ENCODE measurements at regions not wholly inside any gene's neighbourhood (a gene's known extent, or its start where the extent isn't known, plus 50 kb on each side); places are given as distances from the start of the nearest gene placed in this dataset.

DNA sequence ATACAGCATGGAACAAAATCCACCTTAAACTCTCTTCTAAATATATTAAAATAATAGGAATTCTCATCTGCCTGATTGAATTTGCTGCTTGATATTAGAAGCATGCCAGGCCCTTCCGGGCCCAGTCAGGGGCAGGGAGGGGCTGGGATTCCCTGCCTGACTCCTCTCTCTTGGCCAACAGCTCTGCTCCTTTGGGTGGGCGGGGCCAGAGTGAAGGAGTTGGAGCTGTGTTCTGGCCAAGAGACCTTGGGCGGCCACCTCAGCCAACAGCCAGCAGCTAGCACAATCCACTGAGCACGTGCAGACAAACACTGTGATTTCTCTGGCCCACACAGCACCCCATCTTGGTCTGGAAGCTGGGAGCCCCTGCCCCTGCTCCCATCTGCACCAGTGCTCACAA is 140.3 kb downstream of the PJA1 start:
- DNase-seq, result no peak

DNA sequence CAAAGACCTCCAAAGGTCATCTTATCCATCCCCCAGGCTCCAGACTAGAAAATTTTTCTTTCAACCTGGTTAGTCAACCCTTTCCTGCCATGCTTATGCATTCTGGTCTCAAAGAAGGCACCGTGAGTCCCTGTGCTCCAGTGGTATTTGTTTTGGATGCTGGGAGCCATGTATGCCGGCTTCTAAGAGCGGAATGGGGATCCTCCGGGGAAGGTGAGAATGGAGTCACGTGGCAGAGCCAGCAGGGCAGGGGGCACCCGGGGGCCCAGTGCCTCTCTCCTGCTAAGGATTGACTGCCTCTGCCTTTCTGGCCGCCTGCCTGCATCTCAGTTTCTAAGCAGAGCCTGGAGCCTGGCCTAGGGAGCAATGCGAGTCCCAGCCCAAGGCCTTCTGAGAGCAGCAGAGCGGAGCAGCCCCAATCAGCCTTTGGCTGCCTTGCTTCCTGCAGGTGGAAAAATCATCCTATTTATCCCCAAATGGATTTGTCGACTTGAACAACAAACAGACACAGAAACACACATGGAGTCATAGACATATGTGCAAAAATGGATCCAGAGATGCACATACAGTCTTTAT is 141.0 kb downstream of the PJA1 start:
- no peak for DNase-seq

DNA sequence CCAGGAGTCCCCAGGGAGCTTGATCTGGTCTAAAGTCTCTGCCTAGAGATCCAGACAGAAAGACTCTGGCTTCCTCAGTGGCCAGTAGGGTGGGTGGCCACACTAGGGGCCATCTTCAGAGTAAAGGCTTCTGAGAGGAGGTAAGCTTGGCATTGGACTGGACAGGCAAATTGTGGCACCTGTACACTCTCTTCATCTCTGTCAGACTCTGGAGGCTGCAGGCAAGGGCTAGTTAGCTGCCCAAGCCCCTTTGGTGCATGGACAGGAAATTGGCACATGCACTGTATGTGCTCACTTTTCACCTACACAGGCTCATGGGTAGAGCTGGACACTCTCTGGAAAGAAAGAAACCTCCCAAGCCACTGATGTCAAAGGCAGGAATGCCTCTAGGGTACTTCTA is 142.8 kb downstream of the PJA1 start:
- no peak for DNase-seq

DNA sequence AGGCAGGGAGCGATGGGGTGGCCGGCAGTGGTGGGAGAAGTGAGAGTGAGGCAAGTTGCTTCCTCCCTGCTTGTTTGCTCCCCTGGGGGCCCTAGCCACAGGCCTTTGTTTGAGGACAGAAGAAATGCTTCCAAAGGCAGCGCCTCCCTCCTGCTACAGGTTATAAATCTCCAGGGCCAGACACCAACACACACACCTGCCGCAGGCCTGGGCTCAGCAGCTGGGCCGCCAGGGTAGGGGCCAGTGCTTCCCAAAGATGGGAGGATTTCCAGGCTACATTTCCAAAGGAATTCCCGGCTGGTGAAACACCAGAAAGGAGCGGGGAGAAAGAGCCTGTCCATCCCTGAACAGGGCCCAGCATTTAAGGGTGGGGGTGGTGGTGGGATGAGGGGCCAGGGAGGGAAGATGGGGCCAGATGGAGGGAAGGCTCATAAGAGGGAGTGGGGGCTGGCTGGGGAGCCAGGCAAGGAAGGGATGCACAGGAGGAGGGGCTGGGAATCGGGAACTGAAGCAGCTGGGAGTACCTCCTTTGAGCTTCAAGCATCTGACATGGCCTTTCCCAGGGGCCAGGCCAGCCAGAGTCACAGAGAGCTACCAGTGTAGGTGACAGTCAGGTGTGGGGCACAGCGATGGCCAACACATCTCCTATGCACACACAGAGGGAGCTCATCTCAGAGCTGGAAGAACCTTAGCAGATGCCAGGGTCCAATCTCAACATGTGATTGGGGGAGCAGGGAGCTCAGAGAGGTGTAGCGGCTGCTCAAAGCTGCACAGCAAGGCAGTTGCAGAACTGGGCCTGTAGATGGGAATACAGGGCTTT is 143.9 kb downstream of the PJA1 start:
- DNase-seq, result no peak

DNA sequence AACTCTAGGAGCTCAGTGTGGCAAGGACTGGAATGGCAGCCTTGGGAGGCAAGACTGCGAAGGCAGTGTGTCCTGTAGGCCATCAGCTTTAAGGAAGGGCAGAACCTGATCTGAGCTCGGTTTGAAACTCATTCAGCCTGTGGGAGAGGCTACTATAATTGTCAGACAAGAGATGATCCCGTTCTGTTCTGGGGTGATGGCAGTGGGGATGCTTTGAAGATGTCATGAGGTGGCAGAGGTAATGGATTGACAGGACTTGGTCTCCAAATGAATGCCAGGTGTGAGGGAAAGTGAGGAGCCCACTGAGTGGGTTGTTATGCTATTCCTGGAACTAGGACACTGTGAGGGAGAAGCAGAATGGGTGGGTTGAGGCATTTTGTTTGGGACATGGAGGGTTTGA is 144.9 kb downstream of the PJA1 start:
- no peak for DNase-seq

DNA sequence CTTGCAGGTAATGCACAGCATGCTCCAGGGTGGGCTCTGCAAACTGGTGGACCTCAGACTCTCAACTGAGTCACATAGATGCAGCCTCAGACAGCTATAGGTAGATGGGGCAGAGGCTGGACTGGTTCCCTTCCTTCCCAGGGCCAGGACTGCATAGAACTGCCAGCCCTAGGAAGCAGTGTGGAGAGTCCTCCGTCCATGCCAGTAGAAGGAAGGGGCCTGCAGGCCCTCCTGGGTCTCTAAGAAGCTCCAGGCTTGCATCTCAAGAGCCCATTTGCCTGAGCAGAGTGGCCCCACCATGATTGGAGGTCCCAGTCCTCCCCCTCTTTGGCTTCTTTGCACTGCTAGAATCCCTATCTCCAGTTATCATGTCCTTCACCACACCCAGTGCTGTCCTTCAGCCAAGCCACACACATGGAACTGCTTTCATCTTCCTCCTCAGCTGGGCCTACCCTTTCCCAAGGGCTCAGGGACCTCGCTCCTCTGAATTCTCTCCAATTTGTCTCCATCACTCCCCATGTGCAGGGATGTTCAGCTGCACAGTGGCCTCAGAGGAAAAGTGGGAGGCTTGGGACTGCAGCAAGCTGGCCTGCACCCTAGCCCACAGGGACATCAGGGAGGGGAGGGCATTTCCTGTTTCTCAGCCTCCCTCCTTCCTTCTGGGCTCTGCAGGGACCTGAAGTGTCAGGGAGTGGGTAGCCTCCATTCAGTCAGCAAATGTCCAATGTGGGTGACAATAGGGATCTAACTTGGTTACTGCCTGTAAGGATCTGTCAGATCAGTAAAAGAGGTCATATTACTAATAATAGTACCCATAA is 146.0 kb downstream of the PJA1 start:
- DNase-seq, result no peak

DNA sequence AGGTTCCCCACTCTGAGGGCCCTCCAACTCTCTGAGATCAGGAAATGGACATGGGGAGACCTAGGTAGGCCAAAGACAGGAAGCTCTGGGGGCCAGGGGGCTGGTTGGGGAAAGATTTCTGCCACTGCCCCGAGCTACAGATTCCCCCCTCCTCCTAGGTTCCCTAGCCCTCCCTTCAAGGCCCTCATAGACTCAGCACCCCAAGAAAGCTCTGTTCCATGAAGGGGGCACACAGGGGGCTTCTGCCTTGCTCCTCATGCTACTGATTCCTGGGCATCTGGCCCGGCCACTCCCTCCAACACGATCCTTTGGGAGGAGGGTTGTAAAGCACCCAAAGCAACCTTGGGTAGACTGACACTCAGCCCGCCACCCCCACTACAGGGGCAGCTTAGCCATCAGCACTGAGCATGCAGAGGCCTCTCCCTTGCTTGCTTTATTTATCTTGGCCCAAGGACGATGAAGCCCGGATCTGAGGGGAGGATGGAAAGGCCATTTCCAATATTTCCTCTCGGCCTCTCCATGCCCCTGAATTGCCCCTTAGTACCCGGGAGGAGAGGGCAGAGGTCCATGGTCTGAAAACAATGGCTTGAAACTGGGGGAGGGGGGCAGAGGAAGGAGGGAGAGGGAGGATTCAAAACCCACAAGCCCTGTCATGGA is 146.7 kb downstream of the PJA1 start:
- DNase-seq, result no peak

DNA sequence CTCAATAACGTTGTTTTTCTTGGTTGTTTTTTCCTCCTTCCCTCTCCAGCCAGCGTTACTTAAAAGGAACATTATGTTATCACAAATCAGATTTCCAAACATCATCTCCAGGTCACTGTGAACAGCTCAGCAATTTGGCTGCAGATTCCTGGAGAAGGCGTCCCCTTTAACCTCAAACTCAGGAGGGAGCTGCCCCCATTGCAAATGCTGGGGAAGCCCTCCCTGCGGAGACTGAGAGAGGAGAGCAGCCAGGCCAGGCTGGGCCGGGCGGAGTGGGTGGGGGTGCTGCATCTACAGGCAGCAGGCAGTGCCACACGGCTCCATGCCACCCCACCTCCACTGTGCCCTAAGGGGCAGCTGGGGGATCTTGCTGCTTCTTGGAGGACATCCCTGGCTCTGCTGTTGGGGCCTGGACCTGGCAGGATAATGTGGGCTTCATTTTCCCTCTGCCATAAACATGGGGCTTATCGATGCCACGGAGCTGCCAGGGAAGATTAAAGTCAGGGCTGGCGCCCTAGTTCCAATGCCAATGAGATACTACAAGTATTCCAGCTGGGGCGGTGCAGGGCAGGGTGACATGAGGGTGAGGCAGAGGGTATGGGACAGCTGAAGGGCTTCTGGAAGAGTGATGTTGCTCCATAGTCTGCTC is 148.8 kb downstream of the PJA1 start:
- DNase-seq, result no peak

DNA sequence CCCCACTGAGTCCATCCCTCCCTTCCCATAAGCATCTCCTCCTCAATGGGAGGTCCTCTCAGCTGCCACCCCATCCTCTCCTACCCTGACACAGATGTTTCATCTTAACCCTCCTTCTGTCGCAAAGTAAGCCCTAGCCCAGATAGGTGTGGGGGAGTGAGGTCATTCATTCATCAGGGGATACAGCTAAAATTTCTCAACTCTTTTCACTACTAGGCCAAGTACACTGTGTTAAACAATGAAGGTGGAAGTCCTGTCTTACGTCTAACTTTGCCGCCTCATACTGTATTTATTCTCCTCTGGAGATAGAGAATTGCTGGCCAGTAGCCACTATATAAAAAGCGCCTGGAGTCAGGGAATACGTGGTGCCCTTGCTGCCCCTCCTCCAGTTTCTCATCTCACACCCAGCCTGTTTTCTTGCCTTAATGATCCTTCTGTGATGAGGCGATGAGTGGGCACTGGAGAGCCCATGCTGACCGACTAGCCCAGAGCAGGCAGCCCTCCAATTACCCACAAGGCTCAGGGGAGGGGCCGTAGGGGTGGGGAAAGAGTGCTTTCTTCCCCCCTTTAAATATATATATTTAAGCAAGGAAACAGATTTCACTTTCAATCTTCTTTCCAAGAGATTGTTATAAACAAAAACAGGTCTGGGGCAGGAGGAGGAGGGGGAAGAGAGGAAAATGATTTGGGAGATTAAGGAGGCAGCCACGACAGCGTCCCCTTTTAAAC is 149.5 kb downstream of the PJA1 start:
- DNase-seq, result no peak

DNA sequence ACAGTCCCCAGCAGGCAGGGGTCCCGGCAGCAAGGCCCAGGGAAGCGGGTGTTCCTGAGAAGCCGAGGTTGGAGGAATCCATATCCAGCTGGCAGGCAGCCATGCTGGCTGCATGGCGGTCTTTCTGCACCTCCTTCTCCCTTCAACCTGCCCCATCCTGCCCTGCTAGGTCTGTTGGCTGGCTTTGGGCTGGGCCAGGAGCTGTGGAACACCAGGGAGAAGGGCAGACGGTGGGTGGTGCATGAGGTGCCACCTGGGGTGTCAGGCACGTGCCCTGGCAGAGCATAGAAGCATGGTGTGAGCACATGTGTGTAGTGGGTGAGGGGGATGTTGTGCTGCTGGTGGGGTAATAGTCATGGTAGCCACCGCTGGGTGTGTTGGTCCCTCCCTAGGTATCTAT is 150.1 kb downstream of the PJA1 start:
- DNase-seq, result no peak

DNA sequence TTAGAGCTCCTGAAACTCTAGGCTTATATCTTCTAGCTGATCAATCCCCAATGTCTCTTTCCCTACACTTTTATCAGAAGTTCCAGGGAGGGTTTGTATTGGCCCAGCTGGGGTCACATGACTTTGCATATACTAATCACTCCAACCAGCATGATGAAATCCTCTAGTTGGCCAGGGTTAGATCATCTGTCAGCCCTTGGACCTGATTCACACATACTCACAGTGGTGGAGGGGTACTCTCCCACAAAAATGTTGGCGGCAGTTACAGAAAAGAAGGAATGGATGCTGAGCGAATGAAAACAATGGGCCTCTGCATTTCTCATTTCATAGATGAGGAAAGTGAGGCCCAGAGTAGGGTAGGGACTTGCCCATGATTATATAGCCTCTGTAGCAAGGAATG is 151.1 kb downstream of the PJA1 start:
- no peak for DNase-seq

DNA sequence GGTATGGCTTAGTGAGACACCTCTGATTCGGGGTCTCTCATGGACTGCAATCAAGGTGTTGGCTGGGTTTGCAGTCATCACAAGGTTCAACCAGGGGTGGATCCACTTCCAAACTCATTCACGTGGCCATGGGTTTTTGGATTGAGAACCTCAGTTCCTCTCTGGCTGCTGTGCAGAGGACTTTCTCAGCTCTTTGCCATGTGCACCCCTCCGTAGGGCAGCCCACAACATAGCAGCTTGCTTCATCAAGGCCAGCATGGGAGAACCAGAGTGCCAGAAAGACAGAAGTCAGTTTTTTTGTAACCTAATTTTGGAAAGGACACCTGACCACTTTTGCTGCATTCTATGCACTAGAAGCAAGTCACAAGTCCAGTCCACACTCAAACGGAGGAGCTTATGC is 154.9 kb downstream of the PJA1 start:
- DNase-seq, result no peak

DNA sequence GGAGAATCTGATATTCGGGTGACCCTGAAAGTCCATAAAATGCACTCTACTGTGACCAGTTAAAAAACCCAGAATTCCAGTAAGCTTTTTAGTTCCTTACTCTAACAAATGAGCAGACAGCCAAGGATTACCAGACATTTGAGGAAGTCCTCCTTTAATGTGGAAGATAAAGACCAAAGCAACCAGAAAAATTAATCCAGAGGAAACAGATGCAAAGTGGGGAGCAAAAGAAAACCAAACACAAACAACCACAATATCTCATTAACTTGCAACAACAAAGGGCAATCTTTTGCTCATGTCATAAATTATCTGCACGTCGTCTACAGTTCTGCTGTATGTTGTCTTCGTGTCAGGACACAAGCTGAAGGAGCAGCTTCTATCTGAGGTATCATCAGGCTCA is 164.4 kb downstream of the PJA1 start:
- no peak for DNase-seq

DNA sequence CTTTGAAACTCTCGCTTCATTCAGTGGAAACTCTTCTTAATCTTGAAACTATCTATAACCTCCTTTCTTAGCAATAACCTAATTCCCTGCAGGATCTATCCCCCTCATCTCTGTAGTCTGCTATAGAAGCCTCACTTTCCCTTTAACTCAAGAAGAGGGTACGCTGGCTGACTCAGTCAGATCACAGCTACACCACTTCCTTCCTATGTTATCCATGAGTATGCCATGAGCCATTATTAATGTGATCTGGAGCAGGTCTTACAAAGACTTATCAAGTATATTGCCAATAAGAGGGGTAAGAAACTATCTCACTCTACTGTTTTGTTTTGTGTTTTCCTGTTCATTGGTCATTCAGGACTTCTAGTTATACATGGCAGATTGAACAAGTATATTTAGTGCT is 165.3 kb downstream of the PJA1 start:
- no peak for DNase-seq

DNA sequence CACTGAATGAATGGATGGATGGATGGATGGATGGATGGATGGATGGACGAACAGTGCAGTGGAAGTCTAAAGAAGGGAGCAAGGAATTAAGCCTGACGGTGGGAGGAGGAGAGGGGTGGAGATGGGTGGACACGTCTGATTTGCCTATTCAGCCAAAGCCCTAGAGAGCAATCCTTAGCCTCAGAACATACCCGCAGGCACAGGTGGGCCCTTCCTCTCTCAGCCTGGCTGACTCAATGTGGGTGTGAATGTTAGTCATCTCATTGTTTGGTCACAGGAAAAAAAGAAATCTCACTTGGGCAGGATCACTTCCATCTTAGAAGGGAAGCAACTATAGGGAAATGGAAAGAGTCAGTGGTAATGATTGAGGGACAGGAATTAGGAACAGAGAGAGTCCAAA is 165.9 kb downstream of the PJA1 start:
- DNase-seq, result no peak

DNA sequence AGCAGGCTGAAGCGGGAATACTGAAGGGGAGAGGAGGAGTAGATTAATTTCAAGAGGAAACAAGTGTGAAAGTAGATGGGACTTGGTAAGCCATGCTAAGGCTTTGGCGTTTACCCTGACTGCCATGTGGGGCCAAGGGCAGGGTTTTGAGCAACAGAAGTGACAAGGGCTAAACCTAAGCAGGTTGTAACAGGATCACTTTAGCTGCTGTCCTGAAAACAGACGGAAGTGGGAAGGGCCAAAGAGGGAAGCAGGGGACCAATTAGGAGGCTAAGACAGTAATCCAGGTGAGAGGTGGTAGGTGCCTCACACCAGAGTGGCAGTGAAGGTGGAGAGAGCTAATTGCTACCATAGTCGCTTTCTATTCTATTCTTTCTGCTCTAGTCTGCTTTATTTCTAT is 166.5 kb downstream of the PJA1 start:
- DNase-seq, result no peak

DNA sequence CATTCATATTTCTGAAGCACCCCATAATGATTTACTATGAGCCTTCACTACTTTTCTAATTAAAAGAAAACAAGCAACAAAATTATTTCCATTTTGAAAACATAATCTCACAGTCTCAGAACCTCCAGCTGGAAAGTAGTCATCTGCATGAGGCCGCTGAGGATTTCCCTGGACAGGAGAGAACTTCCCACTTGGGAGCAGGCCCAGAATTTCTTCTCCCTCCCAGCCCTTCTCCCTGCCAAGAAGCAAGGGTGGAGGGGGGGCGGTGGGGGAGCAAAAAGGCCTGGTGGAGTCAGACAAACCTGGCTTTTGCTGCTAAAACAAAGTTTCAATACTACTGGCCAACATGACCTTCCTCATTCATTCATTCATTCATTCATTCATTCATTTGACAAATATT is 167.3 kb downstream of the PJA1 start:
- no peak for DNase-seq

DNA sequence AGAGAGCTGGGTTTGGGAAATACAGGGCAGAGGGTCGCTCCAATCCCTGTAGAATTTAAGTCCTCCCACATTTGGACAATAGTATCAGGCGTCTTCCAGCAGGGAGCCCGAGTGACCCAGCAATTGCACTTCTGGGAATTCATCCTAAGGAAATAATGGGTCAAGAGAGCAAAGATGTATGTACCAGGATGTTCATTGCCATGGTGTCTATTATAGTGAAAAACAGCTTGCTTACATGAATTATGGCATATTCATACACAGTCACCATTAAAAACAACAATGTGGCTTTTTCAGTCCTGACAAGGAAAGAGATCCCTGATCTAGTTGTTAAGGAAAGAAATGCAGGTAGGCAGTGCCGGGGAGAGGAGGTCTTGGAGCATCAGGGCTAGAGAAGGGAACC is 167.7 kb downstream of the PJA1 start:
- no peak for DNase-seq

DNA sequence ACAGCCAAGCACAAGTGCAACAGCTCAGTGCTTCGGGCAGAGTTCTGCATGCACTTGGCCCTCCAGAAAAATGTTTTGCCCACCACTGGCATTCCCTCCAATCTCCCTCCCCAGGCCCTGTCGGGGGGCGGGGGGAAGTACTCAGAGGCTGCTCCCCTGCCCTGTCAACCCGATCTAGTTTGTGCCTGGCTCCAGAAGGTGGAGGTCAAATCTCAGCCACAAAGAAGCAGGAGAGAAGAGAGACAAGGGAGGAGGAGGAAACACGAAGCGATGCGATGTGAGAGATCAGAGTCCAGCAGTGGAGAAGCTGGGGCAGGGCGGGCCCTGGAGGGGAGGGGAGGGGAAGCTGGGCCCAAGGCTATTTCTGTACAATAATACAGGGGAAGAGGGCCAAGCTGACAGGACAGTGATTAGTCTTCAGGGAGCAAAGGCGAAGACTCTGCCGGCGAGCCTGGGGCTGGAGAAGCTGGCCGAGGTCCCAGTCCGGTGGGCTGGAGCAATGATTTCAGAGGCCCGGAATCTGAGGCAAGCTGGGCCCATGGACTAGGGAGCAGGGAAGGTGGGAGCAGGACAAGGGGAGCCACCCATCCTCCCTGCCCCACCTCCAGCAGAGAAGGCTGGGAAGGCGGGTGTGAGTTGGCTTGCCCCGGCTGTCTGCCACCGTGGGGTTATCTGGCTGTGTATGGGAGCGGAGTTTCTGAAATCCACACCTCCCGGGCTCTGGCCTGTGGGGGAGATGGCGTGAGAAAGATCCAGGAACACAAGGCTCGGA is 167.1 kb downstream of the EFNB1 start:
- DNase-seq, result no peak

DNA sequence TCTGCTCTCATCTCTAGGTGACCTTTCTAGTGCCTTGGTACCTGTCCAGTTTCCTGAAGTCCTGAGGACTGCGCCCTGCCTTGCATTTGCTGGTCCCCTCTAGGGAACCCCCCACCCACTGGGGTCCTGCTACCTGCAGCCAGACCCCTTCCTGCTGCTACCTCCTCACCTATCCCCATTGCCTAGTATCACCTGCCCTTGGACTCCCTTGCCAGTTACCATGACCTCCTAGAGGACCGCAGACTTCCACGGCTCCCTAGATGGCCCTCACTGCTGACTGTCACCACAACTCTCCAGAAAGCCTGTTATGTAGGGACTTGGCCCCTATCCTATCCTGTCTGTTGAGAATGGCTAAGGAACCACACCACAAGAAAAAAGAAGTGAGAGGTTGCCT is 166.6 kb downstream of the EFNB1 start:
- no peak for DNase-seq

DNA sequence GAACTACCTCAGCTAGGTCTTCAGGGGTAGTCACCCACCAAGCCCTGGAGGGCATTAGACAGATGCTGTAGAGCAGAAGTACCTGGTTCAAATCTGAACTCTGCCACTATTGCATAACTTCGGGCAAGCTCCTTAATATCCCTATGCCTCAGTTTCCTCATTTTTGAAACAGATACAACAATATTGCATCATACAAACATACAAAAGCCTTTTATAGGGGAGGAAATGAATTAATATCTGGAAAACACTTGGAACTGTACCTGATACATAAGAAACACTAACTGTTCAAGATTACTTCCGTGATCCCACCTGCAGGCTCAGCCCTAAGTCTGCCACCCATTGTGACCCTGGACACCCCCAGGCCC is 166.1 kb downstream of the EFNB1 start:
- DNase-seq, result no peak
